ENCODE measurements at regions not wholly inside any gene's neighbourhood (a gene's known extent, or its start where the extent isn't known, plus 50 kb on each side); places are given as distances from the start of the nearest gene placed in this dataset.

GRCh38 chr12:126087692-126088091 lies 1022.5 kb downstream of the AACS start (continued):
- TF ChIP-seq CTCF (IDR thresholded peaks at IDR 0.05): no peak
- no peak for TF ChIP-seq ZBTB21 (CRISPR knock-in tag; IDR thresholded peaks at IDR 0.05; ENCODE audit: borderline replicate concordance)
- TF ChIP-seq NR3C1 (CRISPR knock-in tag; conservative IDR thresholded peaks at IDR 0.05; ENCODE audit: low read depth): no peak
- TF ChIP-seq ATF3 (CRISPR knock-in tag; conservative IDR thresholded peaks at IDR 0.05): no peak

- H3K4me1 Mint-ChIP-seq: no peaks in the 10 kb centered on the region
- ChIA-PET CTCF (no interaction called here), POLR2A (no interaction called here)
- no peak for TF ChIP-seq GABPB1 (CRISPR knock-in tag; IDR thresholded peaks at IDR 0.05)
- peaks cover 10% of the 10 kb centered on the region for H3K27me3 Mint-ChIP-seq (ENCODE audit: low read depth)
- DNase-seq (ENCODE audit: low spot score): no peak
- ATAC-seq: no peak
- H3K9me3 Mint-ChIP-seq: peaks cover 81% of the 10 kb centered on the region
- no peak overlapping the region for H3K4me3 Mint-ChIP-seq
- H3K27ac Mint-ChIP-seq: no peak overlapping the region
- peaks cover 67% of the 10 kb centered on the region for H3K36me3 Mint-ChIP-seq
Observed at GRCh38 chr12:126093908-126094307, 1028.7 kb downstream of the AACS start.

DNA sequence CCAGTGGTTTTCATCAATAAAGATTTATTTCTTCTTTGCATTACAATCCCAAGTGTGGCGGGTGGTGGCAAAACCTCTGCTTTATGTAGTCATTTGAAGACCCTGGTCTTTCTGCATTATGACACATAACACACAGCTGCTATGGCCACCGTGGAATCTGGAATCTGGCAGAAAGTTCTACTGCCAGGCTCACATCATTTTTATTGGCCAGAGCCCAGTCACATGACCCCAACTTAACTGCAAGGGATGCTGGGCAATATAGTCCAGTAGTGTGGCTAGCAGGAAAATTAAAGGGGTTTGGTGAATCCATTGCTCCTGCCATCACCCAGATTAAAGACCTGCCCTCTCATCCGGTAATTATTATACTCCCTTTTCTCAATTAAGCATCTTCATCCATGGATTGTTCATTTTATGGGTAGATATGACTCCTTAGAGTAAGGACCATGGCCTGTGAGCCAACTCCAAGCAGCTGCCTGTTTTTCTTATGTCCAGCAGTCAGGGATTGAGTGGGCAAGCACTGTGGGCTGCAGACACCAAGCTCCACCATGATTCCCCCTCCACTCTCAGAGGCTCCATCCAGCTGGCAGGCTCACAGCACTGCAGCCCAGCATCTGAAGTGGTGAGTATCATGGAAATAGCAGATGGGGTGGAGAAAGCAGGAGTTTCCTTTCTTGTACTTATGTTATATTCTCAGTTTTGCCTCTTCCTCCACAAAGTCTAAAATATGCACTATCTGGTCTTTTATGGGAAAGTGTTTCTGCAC lies 1030.7 kb downstream of the AACS start:
- peaks cover 67% of the 10 kb centered on the region for H3K36me3 Mint-ChIP-seq
- DNase-seq (ENCODE audit: low spot score) (no peak), ATAC-seq (no peak)
- CTCF ChIA-PET: no interaction called here
- TF ChIP-seq ZBTB21 (CRISPR knock-in tag; IDR thresholded peaks at IDR 0.05; ENCODE audit: borderline replicate concordance) (no peak), ZNF532 (CRISPR knock-in tag; IDR thresholded peaks at IDR 0.05; ENCODE audit: borderline replicate concordance) (no peak), ATF2 (CRISPR knock-in tag; IDR thresholded peaks at IDR 0.05; ENCODE audit: borderline replicate concordance, low read depth) (no peak)
- H3K27ac Mint-ChIP-seq: no peak overlapping the region
- H3K9me3 Mint-ChIP-seq: peaks cover 82% of the 10 kb centered on the region
- H3K27me3 Mint-ChIP-seq (ENCODE audit: low read depth): peaks cover 13% of the 10 kb centered on the region
- H3K4me1 Mint-ChIP-seq: no peaks in the 10 kb centered on the region
- POLR2A ChIA-PET: no interaction called here
- H3K4me3 Mint-ChIP-seq: no peak overlapping the region

- Mint-ChIP-seq H3K9me3 (peaks cover 86% of the 10 kb centered on the region), H3K4me3 (no peak overlapping the region)
Observed at GRCh38 chr12:126106706-126107105, 1041.5 kb downstream of the AACS start.

More at GRCh38 chr12:126106706-126107105, 1041.5 kb downstream of the AACS start:
- POLR2A ChIA-PET: no interaction called here
- no peak for TF ChIP-seq ZNF263 (CRISPR knock-in tag; IDR thresholded peaks at IDR 0.05; ENCODE audit: low read depth)
- no peak for TF ChIP-seq MYBL2 (CRISPR knock-in tag; IDR thresholded peaks at IDR 0.05)
- no peak for TF ChIP-seq TEAD4 (CRISPR knock-in tag; IDR thresholded peaks at IDR 0.05)
- TF ChIP-seq ATF1 (CRISPR knock-in tag; IDR thresholded peaks at IDR 0.05): no peak
- no peak for TF ChIP-seq ELF4 (CRISPR knock-in tag; IDR thresholded peaks at IDR 0.05; ENCODE audit: low read depth)
- TF ChIP-seq NR1H2 (CRISPR knock-in tag; IDR thresholded peaks at IDR 0.05): no peak
- Mint-ChIP-seq H3K36me3 (peaks cover 65% of the 10 kb centered on the region), H3K27me3 (ENCODE audit: low read depth) (0 out of 2 replicates have a peak, but pooled peaks cover 3% of the 10 kb centered on the region), H3K4me1 (no peaks in the 10 kb centered on the region), H3K27ac (no peak overlapping the region)
- DNase-seq (ENCODE audit: low spot score) (no peak), ATAC-seq (no peak)
- CTCF ChIA-PET: no interaction called here
